Endothelial cell of umbilical vein (primary cell): ENCODE measurements at regions not wholly inside any gene's neighbourhood (a gene's known extent, or its start where the extent isn't known, plus 50 kb on each side); places are given as distances from the start of the nearest gene placed in this dataset.

Source experiments
- FOS ChIP-seq: IDR thresholded peaks from 2 replicates; pipeline ENCODE4 v1.6.1; 2011; ENCODE audit warnings: mild to moderate bottlenecking, low read length, moderate library complexity, borderline replicate concordance; ENCODE audit not compliant: insufficient read depth
- POLR2A ChIP-seq: IDR thresholded peaks from 2 replicates; pipeline ENCODE4 v1.6.1; 2012; ENCODE audit warnings: low read depth, mild to moderate bottlenecking, control low read depth, low read length
- POLR2AphosphoS5 ChIP-seq: IDR thresholded peaks from 2 replicates; pipeline ENCODE4 v1.6.1; 2012; ENCODE audit warnings: low read depth, mild to moderate bottlenecking, control low read depth, low read length, moderate library complexity; ENCODE audit not compliant: insufficient read depth
- TF ChIP-seq, protein P1 (sequence below), 2 donors: IDR thresholded peaks; 1 replicate in 1 of 2; 2 replicates in 1 of 2; pipeline ENCODE4 v1.5.1; 2011; ENCODE audit warnings: low read length in 2 of 2, mild to moderate bottlenecking in 2 of 2, moderate library complexity in 2 of 2, control low read depth in 1 of 2, inconsistent platforms in 1 of 2, low read depth in 1 of 2; ENCODE audit not compliant: insufficient read depth in 1 of 2; ENCODE audit errors: extremely low read depth in 1 of 2

DNA sequence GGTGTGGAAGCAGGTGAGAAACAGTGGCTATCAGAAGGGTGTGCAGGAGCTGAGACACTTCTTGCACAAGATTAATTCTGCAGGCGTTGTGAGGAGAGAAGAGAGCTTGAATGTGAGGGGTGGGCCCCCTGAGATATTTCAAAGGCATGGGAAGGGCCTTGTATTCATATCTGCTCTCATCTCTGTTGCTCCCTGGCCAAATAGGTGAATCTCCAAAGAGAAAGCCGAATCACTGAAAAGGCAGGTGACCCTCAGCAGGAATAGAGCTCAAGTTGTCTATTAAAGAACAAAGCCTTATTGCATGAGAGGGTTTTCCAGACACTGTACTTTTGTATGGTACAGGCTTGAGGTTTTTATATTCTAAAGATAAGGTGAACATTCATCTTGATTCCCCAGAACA is 373.1 kb downstream of the TMEM114 start:
- TF ChIP-seq, protein P1, sequence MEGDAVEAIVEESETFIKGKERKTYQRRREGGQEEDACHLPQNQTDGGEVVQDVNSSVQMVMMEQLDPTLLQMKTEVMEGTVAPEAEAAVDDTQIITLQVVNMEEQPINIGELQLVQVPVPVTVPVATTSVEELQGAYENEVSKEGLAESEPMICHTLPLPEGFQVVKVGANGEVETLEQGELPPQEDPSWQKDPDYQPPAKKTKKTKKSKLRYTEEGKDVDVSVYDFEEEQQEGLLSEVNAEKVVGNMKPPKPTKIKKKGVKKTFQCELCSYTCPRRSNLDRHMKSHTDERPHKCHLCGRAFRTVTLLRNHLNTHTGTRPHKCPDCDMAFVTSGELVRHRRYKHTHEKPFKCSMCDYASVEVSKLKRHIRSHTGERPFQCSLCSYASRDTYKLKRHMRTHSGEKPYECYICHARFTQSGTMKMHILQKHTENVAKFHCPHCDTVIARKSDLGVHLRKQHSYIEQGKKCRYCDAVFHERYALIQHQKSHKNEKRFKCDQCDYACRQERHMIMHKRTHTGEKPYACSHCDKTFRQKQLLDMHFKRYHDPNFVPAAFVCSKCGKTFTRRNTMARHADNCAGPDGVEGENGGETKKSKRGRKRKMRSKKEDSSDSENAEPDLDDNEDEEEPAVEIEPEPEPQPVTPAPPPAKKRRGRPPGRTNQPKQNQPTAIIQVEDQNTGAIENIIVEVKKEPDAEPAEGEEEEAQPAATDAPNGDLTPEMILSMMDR (IDR thresholded peaks at IDR 0.05; ENCODE audit: extremely low read depth in 1 of 2, insufficient read depth in 1 of 2, low read depth in 1 of 2, low read length in 2 of 2): no peak
- TF ChIP-seq POLR2AphosphoS5 (no peak), FOS (no peak), POLR2A (no peak)
